Liver (tissue), 7 donors: ENCODE measurements at regions not wholly inside any gene's neighbourhood (a gene's known extent, or its start where the extent isn't known, plus 50 kb on each side); places are given as distances from the start of the nearest gene placed in this dataset.

Experiments
- DNase-seq: peaks from one replicate; pipeline ENCODE4 v3.0.0-alpha.2; 2017; ENCODE audit warnings: low spot score
- H3K27ac ChIP-seq, 2 donors: one replicate each; pipeline ENCODE4 v1.7.0; 2013; ENCODE audit warnings: inconsistent platforms in 2 of 2, low read length in 2 of 2, control low read depth in 1 of 2, low read depth in 1 of 2, mild to moderate bottlenecking in 1 of 2
- H3K27me3 ChIP-seq, 4 donors: one replicate each; pipeline versions ENCODE4 v1.6.1 to v1.7.0; 2013; ENCODE audit warnings: low read length in 3 of 4, inconsistent platforms in 1 of 4, mild to moderate bottlenecking in 1 of 4, moderate library complexity in 1 of 4; ENCODE audit not compliant: control insufficient read depth in 4 of 4, insufficient read depth in 4 of 4
- H3K36me3 ChIP-seq, 4 donors: one replicate each; pipeline versions ENCODE4 v1.6.1 to v1.7.0; 2013; ENCODE audit warnings: low read length in 3 of 4, mild to moderate bottlenecking in 3 of 4, low read depth in 1 of 4, moderate library complexity in 1 of 4; ENCODE audit not compliant: control insufficient read depth in 4 of 4, insufficient read depth in 3 of 4
- H3K4me1 ChIP-seq, 4 donors: one replicate each; pipeline versions ENCODE4 v1.6.1 to v1.7.0; 2013; ENCODE audit warnings: low read length in 3 of 4, mild to moderate bottlenecking in 3 of 4, moderate library complexity in 1 of 4; ENCODE audit not compliant: control insufficient read depth in 4 of 4, insufficient read depth in 4 of 4
- H3K4me3 ChIP-seq, 3 donors: one replicate each; pipeline versions ENCODE4 v1.6.1 to v1.7.0; 2013; ENCODE audit warnings: low read length in 3 of 3, control low read depth in 1 of 3, low read depth in 1 of 3, mild to moderate bottlenecking in 1 of 3
- H3K9ac ChIP-seq, 2 donors: one replicate each; pipeline ENCODE4 v1.7.0; 2013; ENCODE audit warnings: low read length in 2 of 2, mild to moderate bottlenecking in 2 of 2, moderate library complexity in 2 of 2, control low read depth in 1 of 2, low read depth in 1 of 2
- H3K9me3 ChIP-seq, 4 donors: one replicate each; pipeline versions ENCODE4 v1.6.1 to v1.7.0; 2013; ENCODE audit warnings: low read length in 3 of 4; ENCODE audit not compliant: control insufficient read depth in 4 of 4
- EGR1 ChIP-seq, 2 donors: IDR thresholded peaks; 2 replicates each; pipeline ENCODE4 v1.6.1; 2016 to 2018; ENCODE audit warnings: antibody characterized with exemption in 2 of 2, low read depth in 2 of 2
- FOXA1 ChIP-seq: IDR thresholded peaks from 2 replicates; pipeline ENCODE4 v1.6.1; 2016; ENCODE audit warnings: antibody characterized with exemption
- FOXA2 ChIP-seq: IDR thresholded peaks from 2 replicates; pipeline ENCODE4 v1.6.1; 2016; ENCODE audit warnings: antibody characterized with exemption
- GABPA ChIP-seq, 2 donors: IDR thresholded peaks in 1 of 2; conservative IDR thresholded peaks in 1 of 2; 2 replicates each; pipeline ENCODE4 v1.6.1; 2016; ENCODE audit warnings: antibody characterized with exemption in 2 of 2, mild to moderate bottlenecking in 1 of 2, moderate library complexity in 1 of 2
- HNF4A ChIP-seq, 2 donors: conservative IDR thresholded peaks; 2 replicates each; pipeline ENCODE4 v1.6.1; 2016; ENCODE audit warnings: antibody characterized with exemption in 2 of 2, mild to moderate bottlenecking in 2 of 2
- HNF4G ChIP-seq: IDR thresholded peaks from 2 replicates; pipeline ENCODE4 v1.6.1; 2016; ENCODE audit warnings: antibody characterized with exemption
- NR2F2 ChIP-seq: IDR thresholded peaks from 2 replicates; pipeline ENCODE4 v1.6.1; 2016; ENCODE audit warnings: antibody characterized with exemption
- RAD21 ChIP-seq, 2 donors: IDR thresholded peaks; 2 replicates each; pipeline ENCODE4 v1.6.1; 2016; ENCODE audit warnings: antibody characterized with exemption in 2 of 2, mild to moderate bottlenecking in 2 of 2
- RXRA ChIP-seq, 2 donors: IDR thresholded peaks; 2 replicates each; pipeline ENCODE4 v1.6.1; 2017 to 2018; ENCODE audit warnings: antibody characterized with exemption in 2 of 2, mild to moderate bottlenecking in 1 of 2
- SP1 ChIP-seq: IDR thresholded peaks from 2 replicates; pipeline ENCODE4 v1.6.1; 2018; ENCODE audit warnings: antibody characterized with exemption, mild to moderate bottlenecking
- TAF1 ChIP-seq: conservative IDR thresholded peaks from 2 replicates; pipeline ENCODE4 v1.6.1; 2016; ENCODE audit warnings: antibody characterized with exemption, mild to moderate bottlenecking
- YY1 ChIP-seq: IDR thresholded peaks from 2 replicates; pipeline ENCODE4 v1.6.1; 2016; ENCODE audit warnings: antibody characterized with exemption, mild to moderate bottlenecking
- WGBS: extraction: QIAGEN DNeasy Blood & Tissue Kit; methylation state at CpG from one replicate; pipeline ENCODE4 v1.1.7; 2013; 5-methylcytosine and 5-hydroxymethylcytosine counted together
- TF ChIP-seq, protein P1 (sequence below): IDR thresholded peaks from 2 replicates; pipeline ENCODE4 v1.6.1; 2016; ENCODE audit warnings: antibody characterized with exemption
- TF ChIP-seq, protein P2 (sequence below): IDR thresholded peaks from 2 replicates; pipeline ENCODE4 v1.6.1; 2016; ENCODE audit warnings: antibody characterized with exemption, mild to moderate bottlenecking
- TF ChIP-seq, protein P3 (sequence below): IDR thresholded peaks from 2 replicates; pipeline ENCODE4 v1.6.1; 2016; ENCODE audit warnings: antibody characterized with exemption
- TF ChIP-seq, protein P4 (sequence below): IDR thresholded peaks from 2 replicates; pipeline ENCODE4 v1.6.1; 2016; ENCODE audit warnings: antibody characterized with exemption
- donor health status: healthy.
- donor health status: healthy.
- donor health status: healthy.
- donor health status: healthy.

DNA sequence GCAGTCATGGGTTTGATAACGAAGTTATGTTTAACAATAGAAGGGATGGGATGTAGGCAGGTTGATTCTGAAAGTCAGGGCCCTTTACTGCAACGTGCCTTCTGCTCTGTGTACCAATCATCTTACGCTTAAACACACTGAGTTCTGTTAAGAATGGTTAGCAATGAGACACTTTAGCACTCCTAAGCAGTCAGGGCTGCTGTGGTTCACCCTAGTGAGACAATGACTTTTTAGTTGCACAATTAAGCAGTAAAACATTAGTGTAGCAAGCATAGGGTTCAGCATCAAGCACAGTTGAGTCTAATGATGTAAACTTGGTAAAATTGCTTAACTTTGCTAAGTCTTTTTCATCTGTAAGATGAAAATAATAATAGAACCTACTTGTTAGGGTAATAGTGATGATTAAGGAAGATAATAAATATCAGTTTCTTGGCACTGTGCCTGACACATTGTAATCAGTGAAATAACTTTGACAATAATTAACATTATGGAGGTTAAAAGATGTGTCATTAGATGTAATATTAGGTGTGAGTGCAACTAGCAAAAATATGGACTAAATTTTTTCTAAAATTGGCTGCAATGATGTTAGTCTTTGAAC lies 484.2 kb upstream of the THBS1 start:
- no peaks in the 10 kb centered on the region for H3K36me3 ChIP-seq
- WGBS: 73% methylated on average over 3 of the region's 3 CpGs
- H3K9me3 ChIP-seq: no peaks in the 10 kb centered on the region
- no peak overlapping the region for H3K9ac ChIP-seq
- no peak for DNase-seq
- no peak overlapping the region for H3K27ac ChIP-seq
- peaks cover 0 to 10% (median 0%) of the 10 kb centered on the region in 4 donors for H3K27me3 ChIP-seq
- H3K4me3 ChIP-seq: no peak overlapping the region
- H3K4me1 ChIP-seq: no peaks in the 10 kb centered on the region
- TF ChIP-seq, protein P1, sequence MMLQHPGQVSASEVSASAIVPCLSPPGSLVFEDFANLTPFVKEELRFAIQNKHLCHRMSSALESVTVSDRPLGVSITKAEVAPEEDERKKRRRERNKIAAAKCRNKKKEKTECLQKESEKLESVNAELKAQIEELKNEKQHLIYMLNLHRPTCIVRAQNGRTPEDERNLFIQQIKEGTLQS: no peak
- TF ChIP-seq YY1 (no peak), EGR1 (IDR thresholded peaks at IDR 0.05; ENCODE audit: low read depth in 2 of 2) (no peak), TAF1 (no peak), FOXA1 (no peak), RAD21 (IDR thresholded peaks at IDR 0.05) (no peak), SP1 (no peak), RXRA (IDR thresholded peaks at IDR 0.05) (no peak), HNF4G (no peak), NR2F2 (no peak), HNF4A (conservative IDR thresholded peaks at IDR 0.05) (no peak), FOXA2 (no peak)
- TF ChIP-seq, protein P2, sequence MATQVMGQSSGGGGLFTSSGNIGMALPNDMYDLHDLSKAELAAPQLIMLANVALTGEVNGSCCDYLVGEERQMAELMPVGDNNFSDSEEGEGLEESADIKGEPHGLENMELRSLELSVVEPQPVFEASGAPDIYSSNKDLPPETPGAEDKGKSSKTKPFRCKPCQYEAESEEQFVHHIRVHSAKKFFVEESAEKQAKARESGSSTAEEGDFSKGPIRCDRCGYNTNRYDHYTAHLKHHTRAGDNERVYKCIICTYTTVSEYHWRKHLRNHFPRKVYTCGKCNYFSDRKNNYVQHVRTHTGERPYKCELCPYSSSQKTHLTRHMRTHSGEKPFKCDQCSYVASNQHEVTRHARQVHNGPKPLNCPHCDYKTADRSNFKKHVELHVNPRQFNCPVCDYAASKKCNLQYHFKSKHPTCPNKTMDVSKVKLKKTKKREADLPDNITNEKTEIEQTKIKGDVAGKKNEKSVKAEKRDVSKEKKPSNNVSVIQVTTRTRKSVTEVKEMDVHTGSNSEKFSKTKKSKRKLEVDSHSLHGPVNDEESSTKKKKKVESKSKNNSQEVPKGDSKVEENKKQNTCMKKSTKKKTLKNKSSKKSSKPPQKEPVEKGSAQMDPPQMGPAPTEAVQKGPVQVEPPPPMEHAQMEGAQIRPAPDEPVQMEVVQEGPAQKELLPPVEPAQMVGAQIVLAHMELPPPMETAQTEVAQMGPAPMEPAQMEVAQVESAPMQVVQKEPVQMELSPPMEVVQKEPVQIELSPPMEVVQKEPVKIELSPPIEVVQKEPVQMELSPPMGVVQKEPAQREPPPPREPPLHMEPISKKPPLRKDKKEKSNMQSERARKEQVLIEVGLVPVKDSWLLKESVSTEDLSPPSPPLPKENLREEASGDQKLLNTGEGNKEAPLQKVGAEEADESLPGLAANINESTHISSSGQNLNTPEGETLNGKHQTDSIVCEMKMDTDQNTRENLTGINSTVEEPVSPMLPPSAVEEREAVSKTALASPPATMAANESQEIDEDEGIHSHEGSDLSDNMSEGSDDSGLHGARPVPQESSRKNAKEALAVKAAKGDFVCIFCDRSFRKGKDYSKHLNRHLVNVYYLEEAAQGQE: no peak
- TF ChIP-seq, protein P3, sequence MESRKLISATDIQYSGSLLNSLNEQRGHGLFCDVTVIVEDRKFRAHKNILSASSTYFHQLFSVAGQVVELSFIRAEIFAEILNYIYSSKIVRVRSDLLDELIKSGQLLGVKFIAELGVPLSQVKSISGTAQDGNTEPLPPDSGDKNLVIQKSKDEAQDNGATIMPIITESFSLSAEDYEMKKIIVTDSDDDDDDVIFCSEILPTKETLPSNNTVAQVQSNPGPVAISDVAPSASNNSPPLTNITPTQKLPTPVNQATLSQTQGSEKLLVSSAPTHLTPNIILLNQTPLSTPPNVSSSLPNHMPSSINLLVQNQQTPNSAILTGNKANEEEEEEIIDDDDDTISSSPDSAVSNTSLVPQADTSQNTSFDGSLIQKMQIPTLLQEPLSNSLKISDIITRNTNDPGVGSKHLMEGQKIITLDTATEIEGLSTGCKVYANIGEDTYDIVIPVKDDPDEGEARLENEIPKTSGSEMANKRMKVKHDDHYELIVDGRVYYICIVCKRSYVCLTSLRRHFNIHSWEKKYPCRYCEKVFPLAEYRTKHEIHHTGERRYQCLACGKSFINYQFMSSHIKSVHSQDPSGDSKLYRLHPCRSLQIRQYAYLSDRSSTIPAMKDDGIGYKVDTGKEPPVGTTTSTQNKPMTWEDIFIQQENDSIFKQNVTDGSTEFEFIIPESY: no peak
- TF ChIP-seq, protein P4, sequence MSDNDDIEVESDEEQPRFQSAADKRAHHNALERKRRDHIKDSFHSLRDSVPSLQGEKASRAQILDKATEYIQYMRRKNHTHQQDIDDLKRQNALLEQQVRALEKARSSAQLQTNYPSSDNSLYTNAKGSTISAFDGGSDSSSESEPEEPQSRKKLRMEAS: no peak

DNA sequence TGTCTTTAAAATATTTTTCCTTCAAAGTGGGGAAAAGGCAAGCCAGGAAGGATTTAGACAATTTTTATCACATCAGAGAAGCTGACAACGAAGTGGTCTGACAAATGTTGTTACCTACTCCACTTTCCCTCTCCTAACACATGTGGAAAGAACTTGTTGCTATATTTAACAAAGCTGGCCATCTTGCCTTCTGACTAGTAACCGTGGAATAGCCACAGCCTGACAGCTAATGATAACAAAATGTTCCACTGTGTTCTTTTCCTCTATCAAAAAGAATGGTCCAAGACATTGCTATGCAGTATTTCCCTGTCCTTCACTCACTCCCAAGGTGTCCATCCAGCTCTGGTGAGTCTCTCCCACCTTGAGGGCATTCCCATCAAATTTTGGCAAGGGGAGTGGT lies 481.4 kb upstream of the THBS1 start:
- no peak for DNase-seq
- no peak overlapping the region for H3K4me3 ChIP-seq
- H3K27me3 ChIP-seq: peaks cover 0 to 10% (median 0%) of the 10 kb centered on the region in 4 donors
- no peaks in the 10 kb centered on the region for H3K9me3 ChIP-seq
- WGBS: 76% methylated on average over 2 of the region's 2 CpGs
- H3K36me3 ChIP-seq: no peaks in the 10 kb centered on the region
- no peak overlapping the region for H3K27ac ChIP-seq
- H3K9ac ChIP-seq: no peak overlapping the region
- H3K4me1 ChIP-seq: no peaks in the 10 kb centered on the region
- TF ChIP-seq GABPA (IDR thresholded peaks at IDR 0.05 in 1 of 2, conservative IDR thresholded peaks at IDR 0.05 in 1 of 2) (no peak), TAF1 (no peak)
